WTC11 (cell line): ENCODE measurements at regions not wholly inside any gene's neighbourhood (a gene's known extent, or its start where the extent isn't known, plus 50 kb on each side); places are given as distances from the start of the nearest gene placed in this dataset.

Source experiments
- ATAC-seq: fragments of 200-7000 bp; cut with Tn5 transposase; 2 replicates; pipeline ENCODE4 v1.10.0; 2021; ENCODE audit warnings: mild to moderate bottlenecking, moderate library complexity
- CTCF ChIA-PET: fragments of 300-600 bp; sonication (Branson Sonifier 250); formaldehyde crosslinking; loops from one replicate; lab custom pipeline; 2021; ENCODE audit warnings: antibody characterized with exemption; lab: Charles Lee
- POLR2A ChIA-PET: fragments of 350-600 bp; sonication (Branson Sonifier 250); formaldehyde crosslinking; loops from one replicate; lab custom pipeline; 2021; ENCODE audit warnings: antibody characterized with exemption; lab: Charles Lee
- DNase-seq: peaks from one replicate; pipeline ENCODE4 v3.0.0; 2021; ENCODE audit warnings: low spot score
- H3K27ac Mint-ChIP-seq: 2 replicates; pipeline ENCODE4 v1.8.0; 2021; ENCODE audit warnings: mixed read lengths
- H3K27me3 Mint-ChIP-seq: 2 replicates; pipeline ENCODE4 v1.8.0; 2021; ENCODE audit warnings: low read depth, mild to moderate bottlenecking, moderate library complexity, mixed read lengths
- H3K36me3 Mint-ChIP-seq: 2 replicates; pipeline ENCODE4 v1.8.0; 2021; ENCODE audit warnings: mixed read lengths
- H3K4me1 Mint-ChIP-seq: 2 replicates; pipeline ENCODE4 v1.8.0; 2022; ENCODE audit warnings: mixed read lengths
- H3K4me3 Mint-ChIP-seq: 2 replicates; pipeline ENCODE4 v1.8.0; 2021; ENCODE audit warnings: mild to moderate bottlenecking, moderate library complexity, mixed read lengths
- H3K9me3 Mint-ChIP-seq: 2 replicates; pipeline ENCODE4 v1.8.0; 2021; ENCODE audit warnings: mixed read lengths
- AFF4 ChIP-seq: sonication (generic); formaldehyde crosslinking; IDR thresholded peaks from 2 replicates; pipeline ENCODE4 v1.8.1; 2023; ENCODE audit warnings: mild to moderate bottlenecking, missing genetic modification reagents, borderline replicate concordance
- ARID4B ChIP-seq: sonication (generic); formaldehyde crosslinking; IDR thresholded peaks from 2 replicates; pipeline ENCODE4 v1.8.0; 2023; ENCODE audit warnings: missing genetic modification reagents, mild to moderate bottlenecking, borderline replicate concordance
- ATF1 ChIP-seq: sonication (generic); formaldehyde crosslinking; IDR thresholded peaks from 2 replicates; pipeline ENCODE4 v1.8.1; 2023; ENCODE audit warnings: mild to moderate bottlenecking, moderate library complexity, missing genetic modification reagents
- ELF4 ChIP-seq: sonication (generic); formaldehyde crosslinking; IDR thresholded peaks from 2 replicates; pipeline ENCODE4 v1.8.1; 2022; ENCODE audit warnings: low read depth, mild to moderate bottlenecking, moderate library complexity, missing genetic modification reagents
- ERG ChIP-seq: fragments of 250-450 bp; sonication (Bioruptor Pico); IDR thresholded peaks from 2 replicates; pipeline ENCODE4 v1.8.0; 2021; ENCODE audit warnings: mild to moderate bottlenecking
- GTF2I ChIP-seq: fragments of 250-450 bp; sonication (Bioruptor Pico); conservative IDR thresholded peaks from 2 replicates; pipeline ENCODE4 v1.4.0; 2021; ENCODE audit warnings: mild to moderate bottlenecking
- KAT7 ChIP-seq: sonication (generic); formaldehyde crosslinking; IDR thresholded peaks from 2 replicates; pipeline ENCODE4 v1.8.1; 2023; ENCODE audit warnings: missing genetic modification reagents, mild to moderate bottlenecking, borderline replicate concordance
- NFE2L1 ChIP-seq: sonication (generic); formaldehyde crosslinking; IDR thresholded peaks from 2 replicates; pipeline ENCODE4 v1.8.1; 2023; ENCODE audit warnings: missing genetic modification reagents
- OVOL2 ChIP-seq: fragments of 250-450 bp; sonication (Bioruptor Pico); IDR thresholded peaks from 2 replicates; pipeline ENCODE4 v1.9.0; 2021; ENCODE audit warnings: mild to moderate bottlenecking, borderline replicate concordance
- RELA ChIP-seq: sonication (generic); formaldehyde crosslinking; IDR thresholded peaks from 2 replicates; pipeline ENCODE4 v1.8.1; 2022; ENCODE audit warnings: missing genetic modification reagents, mild to moderate bottlenecking, borderline replicate concordance
- SMAD3 ChIP-seq: sonication (generic); formaldehyde crosslinking; IDR thresholded peaks from 2 replicates; pipeline ENCODE4 v1.8.0; 2022; ENCODE audit warnings: missing genetic modification reagents, mild to moderate bottlenecking, borderline replicate concordance
- TEAD4 ChIP-seq: sonication (generic); formaldehyde crosslinking; IDR thresholded peaks from 2 replicates; pipeline ENCODE4 v1.8.0; 2022; ENCODE audit warnings: mild to moderate bottlenecking, missing genetic modification reagents
- TP53 ChIP-seq: sonication (generic); formaldehyde crosslinking; IDR thresholded peaks from 2 replicates; pipeline ENCODE4 v1.8.1; 2023; ENCODE audit warnings: mild to moderate bottlenecking, missing genetic modification reagents
- ZBTB21 ChIP-seq: sonication (generic); formaldehyde crosslinking; IDR thresholded peaks from 2 replicates; pipeline ENCODE4 v1.8.1; 2023; ENCODE audit warnings: mild to moderate bottlenecking, missing genetic modification reagents, borderline replicate concordance
- ZNF219 ChIP-seq: sonication (generic); formaldehyde crosslinking; IDR thresholded peaks from 2 replicates; pipeline ENCODE4 v1.8.0; 2023; ENCODE audit warnings: missing genetic modification reagents, mild to moderate bottlenecking, borderline replicate concordance
- ZNF232 ChIP-seq: sonication (generic); formaldehyde crosslinking; IDR thresholded peaks from 2 replicates; pipeline ENCODE4 v1.8.0; 2022; ENCODE audit warnings: mild to moderate bottlenecking, missing genetic modification reagents
- ZNF263 ChIP-seq: sonication (generic); formaldehyde crosslinking; IDR thresholded peaks from 2 replicates; pipeline ENCODE4 v1.8.1; 2022; ENCODE audit warnings: low read depth, mild to moderate bottlenecking, moderate library complexity, missing genetic modification reagents
- ZNF671 ChIP-seq: fragments of 250-450 bp; sonication (Bioruptor Pico); IDR thresholded peaks from 2 replicates; pipeline ENCODE4 v1.8.0; 2021; ENCODE audit warnings: mild to moderate bottlenecking
- TF ChIP-seq, protein P1 (sequence below): fragments of 200-600 bp; IDR thresholded peaks from 2 replicates; pipeline ENCODE4 v1.8.0; 2022; ENCODE audit warnings: antibody characterized with exemption
- TF ChIP-seq, protein P2 (sequence below): sonication (generic); formaldehyde crosslinking; IDR thresholded peaks from 2 replicates; pipeline ENCODE4 v1.8.1; 2022; ENCODE audit warnings: low read depth, mild to moderate bottlenecking, moderate library complexity, missing genetic modification reagents, borderline replicate concordance

DNA sequence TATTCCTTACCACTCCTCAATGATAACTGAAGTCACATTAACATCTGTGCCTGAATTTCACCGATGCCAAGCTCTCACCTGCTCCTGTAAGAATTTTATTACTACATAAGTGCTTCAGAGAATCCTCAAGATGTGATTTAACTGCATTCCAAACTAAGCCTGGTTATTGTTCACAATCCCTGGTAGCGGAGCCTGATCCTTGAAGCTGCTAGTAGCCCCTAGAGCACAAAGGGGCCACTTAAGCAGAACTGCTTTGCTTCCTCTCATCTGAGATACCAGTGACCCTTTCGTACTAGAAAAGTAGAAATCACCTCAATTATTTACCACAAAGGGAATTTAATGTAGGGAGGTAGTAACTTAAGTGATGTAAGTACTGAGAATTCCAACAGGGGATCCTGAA lies 529.6 kb downstream of the CPS1 start:
- no peak for TF ChIP-seq TP53 (CRISPR knock-in tag)
- no peak for TF ChIP-seq NFE2L1
- TF ChIP-seq OVOL2 (CRISPR knock-in tag), result no peak
- no peak for TF ChIP-seq GTF2I
- no peak for TF ChIP-seq KAT7 (CRISPR knock-in tag)
- TF ChIP-seq ZNF219 (CRISPR knock-in tag), result no peak
- CTCF ChIA-PET, result interaction anchor here (0.8 to 2.7 kb wide), 3 partner anchors 72 to 293 kb away, joined by 3 to 12 read pairs (median 3); no protein-coding TSS in a partner anchor
- H3K4me1 Mint-ChIP-seq, result 0 out of 2 replicates have a peak, but pooled peaks cover 2% of the 10 kb centered on the region
- no peak overlapping the region for H3K4me3 Mint-ChIP-seq
- no peak overlapping the region for H3K27ac Mint-ChIP-seq
- POLR2A ChIA-PET, result no interaction called here
- no peak for DNase-seq
- peak; percentile 60 for ATAC-seq
- no peaks in the 10 kb centered on the region for H3K27me3 Mint-ChIP-seq
- H3K36me3 Mint-ChIP-seq, result no peaks in the 10 kb centered on the region
- no peaks in the 10 kb centered on the region for H3K9me3 Mint-ChIP-seq

GRCh38 chr2:211089127-211089526 lies 532.7 kb downstream of the CPS1 start:
- TF ChIP-seq ELF4 (CRISPR knock-in tag) (no peak), ZNF263 (no peak), RELA (CRISPR knock-in tag) (no peak), ATF1 (CRISPR knock-in tag) (no peak), ZBTB21 (CRISPR knock-in tag) (no peak), NFE2L1 (no peak), ARID4B (CRISPR knock-in tag) (no peak)
- TF ChIP-seq, all 79 proteins: peak for 0
- H3K4me3 Mint-ChIP-seq, result no peak overlapping the region
- no peaks in the 10 kb centered on the region for H3K9me3 Mint-ChIP-seq
- H3K36me3 Mint-ChIP-seq, result no peaks in the 10 kb centered on the region
- ATAC-seq (no peak), DNase-seq (no peak)
- CTCF ChIA-PET, result no interaction called here
- H3K27ac Mint-ChIP-seq, result no peak overlapping the region
- 0 out of 2 replicates have a peak, but pooled peaks cover 2% of the 10 kb centered on the region for H3K4me1 Mint-ChIP-seq
- POLR2A ChIA-PET, result no interaction called here
- H3K27me3 Mint-ChIP-seq, result no peaks in the 10 kb centered on the region

- Mint-ChIP-seq H3K9me3 (peaks cover 14% of the 10 kb centered on the region), H3K4me1 (no peaks in the 10 kb centered on the region), H3K4me3 (no peak overlapping the region), H3K27me3 (no peaks in the 10 kb centered on the region), H3K36me3 (no peaks in the 10 kb centered on the region), H3K27ac (no peak overlapping the region)
- no peak for DNase-seq
- CTCF ChIA-PET, result interaction anchor here (0.7 kb wide), 2 partner anchors 18 to 58 kb away, joined by 3 read pairs; no protein-coding TSS in a partner anchor
- ATAC-seq, result no peak
- POLR2A ChIA-PET, result no interaction called here
- TF ChIP-seq ERG (no peak), KAT7 (CRISPR knock-in tag) (no peak), ZNF232 (CRISPR knock-in tag) (no peak), AFF4 (no peak), SMAD3 (CRISPR knock-in tag) (no peak), ZBTB21 (CRISPR knock-in tag) (no peak), ZNF671 (CRISPR knock-in tag) (no peak), TEAD4 (CRISPR knock-in tag) (no peak)
- TF ChIP-seq, protein P1, sequence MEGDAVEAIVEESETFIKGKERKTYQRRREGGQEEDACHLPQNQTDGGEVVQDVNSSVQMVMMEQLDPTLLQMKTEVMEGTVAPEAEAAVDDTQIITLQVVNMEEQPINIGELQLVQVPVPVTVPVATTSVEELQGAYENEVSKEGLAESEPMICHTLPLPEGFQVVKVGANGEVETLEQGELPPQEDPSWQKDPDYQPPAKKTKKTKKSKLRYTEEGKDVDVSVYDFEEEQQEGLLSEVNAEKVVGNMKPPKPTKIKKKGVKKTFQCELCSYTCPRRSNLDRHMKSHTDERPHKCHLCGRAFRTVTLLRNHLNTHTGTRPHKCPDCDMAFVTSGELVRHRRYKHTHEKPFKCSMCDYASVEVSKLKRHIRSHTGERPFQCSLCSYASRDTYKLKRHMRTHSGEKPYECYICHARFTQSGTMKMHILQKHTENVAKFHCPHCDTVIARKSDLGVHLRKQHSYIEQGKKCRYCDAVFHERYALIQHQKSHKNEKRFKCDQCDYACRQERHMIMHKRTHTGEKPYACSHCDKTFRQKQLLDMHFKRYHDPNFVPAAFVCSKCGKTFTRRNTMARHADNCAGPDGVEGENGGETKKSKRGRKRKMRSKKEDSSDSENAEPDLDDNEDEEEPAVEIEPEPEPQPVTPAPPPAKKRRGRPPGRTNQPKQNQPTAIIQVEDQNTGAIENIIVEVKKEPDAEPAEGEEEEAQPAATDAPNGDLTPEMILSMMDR, result no peak
- TF ChIP-seq, protein P2, sequence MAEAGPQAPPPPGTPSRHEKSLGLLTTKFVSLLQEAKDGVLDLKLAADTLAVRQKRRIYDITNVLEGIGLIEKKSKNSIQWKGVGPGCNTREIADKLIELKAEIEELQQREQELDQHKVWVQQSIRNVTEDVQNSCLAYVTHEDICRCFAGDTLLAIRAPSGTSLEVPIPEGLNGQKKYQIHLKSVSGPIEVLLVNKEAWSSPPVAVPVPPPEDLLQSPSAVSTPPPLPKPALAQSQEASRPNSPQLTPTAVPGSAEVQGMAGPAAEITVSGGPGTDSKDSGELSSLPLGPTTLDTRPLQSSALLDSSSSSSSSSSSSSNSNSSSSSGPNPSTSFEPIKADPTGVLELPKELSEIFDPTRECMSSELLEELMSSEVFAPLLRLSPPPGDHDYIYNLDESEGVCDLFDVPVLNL (CRISPR knock-in tag), result no peak
Measured at GRCh38 chr2:211093743-211094303, 537.4 kb downstream of the CPS1 start.
